H7 (cell line): ENCODE measurements at regions not wholly inside any gene's neighbourhood (a gene's known extent, or its start where the extent isn't known, plus 50 kb on each side); places are given as distances from the start of the nearest gene placed in this dataset.
"Not testable (repeated sequence)": the region's sequence is repeated elsewhere in the genome, so short reads cannot be mapped to it uniquely, and the experiment has no call there.

Experiments
- DNase-seq: peaks from one replicate; pipeline ENCODE4 v3.0.0; 2012
- H3K27me3 ChIP-seq: 2 replicates; pipeline ENCODE4 v1.6.0; 2011; ENCODE audit warnings: mild to moderate bottlenecking, low read length; ENCODE audit not compliant: control insufficient read depth, insufficient read depth
- H3K36me3 ChIP-seq: replicated peaks from 2 replicates; pipeline ENCODE4 v1.5.1; 2011; ENCODE audit warnings: low read length; ENCODE audit not compliant: control insufficient read depth, insufficient read depth
- H3K4me3 ChIP-seq: 2 replicates; pipeline ENCODE4 v1.5.1; 2011; ENCODE audit warnings: low read depth, mild to moderate bottlenecking, control low read depth, low read length, moderate library complexity; ENCODE audit not compliant: insufficient read depth

GRCh38 chr5:18270635-18271338, 636.5 kb downstream of the TAF11L14 start:
- DNase-seq: no peak
- H3K36me3 ChIP-seq: no peaks in the 10 kb centered on the region
- no peak overlapping the region for H3K4me3 ChIP-seq
- no peaks in the 10 kb centered on the region for H3K27me3 ChIP-seq

- Histone ChIP-seq H3K4me3 (no peak overlapping the region), H3K36me3 (no peaks in the 10 kb centered on the region), H3K27me3 (no peaks in the 10 kb centered on the region)
- no peak for DNase-seq
These were observed 642.7 kb downstream of the TAF11L14 start for GRCh38 chr5:18276939-18277338.

- peak; percentile 10 for DNase-seq
- Histone ChIP-seq H3K4me3 (no peak overlapping the region), H3K36me3 (no peaks in the 10 kb centered on the region), H3K27me3 (no peaks in the 10 kb centered on the region)
These were observed 647.8 kb downstream of the TAF11L14 start for GRCh38 chr5:18281947-18282581.

- Histone ChIP-seq H3K36me3 (no peaks in the 10 kb centered on the region), H3K27me3 (no peaks in the 10 kb centered on the region), H3K4me3 (no peak overlapping the region)
- DNase-seq: no peak
These were observed 651.0 kb downstream of the TAF11L14 start for GRCh38 chr5:18285257-18285656.

- no peaks in the 10 kb centered on the region for H3K27me3 ChIP-seq
- no peak overlapping the region for H3K4me3 ChIP-seq
- no peaks in the 10 kb centered on the region for H3K36me3 ChIP-seq
- no peak for DNase-seq
These were observed 657.9 kb downstream of the TAF11L14 start for GRCh38 chr5:18292146-18292545.

- H3K36me3 ChIP-seq, DNase-seq, H3K4me3 ChIP-seq, H3K27me3 ChIP-seq: not testable (repeated sequence)
These were observed 661.4 kb downstream of the TAF11L14 start for GRCh38 chr5:18295696-18296095.

GRCh38 chr5:18299166-18299565, 664.9 kb downstream of the TAF11L14 start:
- no peak for DNase-seq
- Histone ChIP-seq H3K36me3 (no peaks in the 10 kb centered on the region), H3K4me3 (no peak overlapping the region), H3K27me3 (no peaks in the 10 kb centered on the region)

- H3K27me3 ChIP-seq: no peaks in the 10 kb centered on the region
- no peaks in the 10 kb centered on the region for H3K36me3 ChIP-seq
- peak; percentile 25 for DNase-seq
- H3K4me3 ChIP-seq: no peak overlapping the region
These were observed 671.1 kb downstream of the TAF11L14 start for GRCh38 chr5:18305288-18305924.

- no peak for DNase-seq
- Histone ChIP-seq H3K27me3 (no peaks in the 10 kb centered on the region), H3K36me3 (no peaks in the 10 kb centered on the region), H3K4me3 (no peak overlapping the region)
These were observed 677.0 kb downstream of the TAF11L14 start for GRCh38 chr5:18311266-18311665.

GRCh38 chr5:18312016-18312415, 677.8 kb downstream of the TAF11L14 start:
- Histone ChIP-seq H3K36me3 (no peaks in the 10 kb centered on the region), H3K4me3 (no peak overlapping the region), H3K27me3 (no peaks in the 10 kb centered on the region)
- no peak for DNase-seq

- Histone ChIP-seq H3K4me3 (no peak overlapping the region), H3K27me3 (no peaks in the 10 kb centered on the region), H3K36me3 (no peaks in the 10 kb centered on the region)
- DNase-seq: no peak
These were observed 680.0 kb downstream of the TAF11L14 start for GRCh38 chr5:18314192-18314778.

GRCh38 chr5:18321262-18321942, 687.1 kb downstream of the TAF11L14 start:
- H3K4me3 ChIP-seq: no peak overlapping the region

GRCh38 chr5:18323891-18324290, 689.6 kb downstream of the TAF11L14 start:
- DNase-seq: no peak
- no peaks in the 10 kb centered on the region for H3K36me3 ChIP-seq
- no peak overlapping the region for H3K4me3 ChIP-seq
- no peaks in the 10 kb centered on the region for H3K27me3 ChIP-seq

More at GRCh38 chr5:18321262-18321942, 687.1 kb downstream of the TAF11L14 start:
- no peaks in the 10 kb centered on the region for H3K36me3 ChIP-seq
- no peaks in the 10 kb centered on the region for H3K27me3 ChIP-seq
- DNase-seq: no peak

GRCh38 chr5:18325431-18325830, 691.2 kb downstream of the TAF11L14 start:
- Histone ChIP-seq H3K27me3 (no peaks in the 10 kb centered on the region), H3K4me3 (no peak overlapping the region), H3K36me3 (no peaks in the 10 kb centered on the region)
- DNase-seq: no peak
